GM21723 (cell line): ENCODE measurements at regions not wholly inside any gene's neighbourhood (a gene's known extent, or its start where the extent isn't known, plus 50 kb on each side); places are given as distances from the start of the nearest gene placed in this dataset.

Source experiments
- ATAC-seq: cut with Tn5 transposase; IDR thresholded peaks from one replicate; pipeline ENCODE4 v1.9.1; 2021; ENCODE audit warnings: mild to moderate bottlenecking, moderate library complexity; ENCODE audit not compliant: unreplicated experiment

GRCh38 chr2:167544602-167545001, 656.3 kb downstream of the XIRP2 start:
- no peak for ATAC-seq

GRCh38 chr2:167543721-167544120, 655.4 kb downstream of the XIRP2 start:
- ATAC-seq = no peak

GRCh38 chr2:167537743-167538142, 649.5 kb downstream of the XIRP2 start:
- ATAC-seq = no peak

- no peak for ATAC-seq
These were observed 646.2 kb downstream of the XIRP2 start for GRCh38 chr2:167534443-167534842.

- ATAC-seq = no peak
These were observed 636.5 kb downstream of the XIRP2 start for GRCh38 chr2:167524786-167525185.

GRCh38 chr2:167510071-167510759, 621.9 kb downstream of the XIRP2 start:
- ATAC-seq = no peak

GRCh38 chr2:167509586-167509985, 621.3 kb downstream of the XIRP2 start:
- no peak for ATAC-seq

- ATAC-seq = no peak
These were observed 620.4 kb downstream of the XIRP2 start for GRCh38 chr2:167508709-167509108.

- ATAC-seq = no peak
These were observed 618.1 kb downstream of the XIRP2 start for GRCh38 chr2:167506395-167506794.

- ATAC-seq = no peak
These were observed 616.4 kb downstream of the XIRP2 start for GRCh38 chr2:167504695-167505094.

- no peak for ATAC-seq
These were observed 615.8 kb downstream of the XIRP2 start for GRCh38 chr2:167504061-167504460.

GRCh38 chr2:167501618-167502017, 613.3 kb downstream of the XIRP2 start:
- no peak for ATAC-seq

GRCh38 chr2:167493862-167494261, 605.6 kb downstream of the XIRP2 start:
- ATAC-seq = no peak

GRCh38 chr2:167492486-167492885, 604.2 kb downstream of the XIRP2 start:
- ATAC-seq = no peak

- ATAC-seq = no peak
These were observed 603.5 kb downstream of the XIRP2 start for GRCh38 chr2:167491788-167492187.

- no peak for ATAC-seq
These were observed 602.2 kb downstream of the XIRP2 start for GRCh38 chr2:167490455-167490854.

GRCh38 chr2:167489325-167489724, 601.0 kb downstream of the XIRP2 start:
- ATAC-seq = no peak

- no peak for ATAC-seq
These were observed 599.4 kb downstream of the XIRP2 start for GRCh38 chr2:167487728-167488127.

- no peak for ATAC-seq
These were observed 596.6 kb downstream of the XIRP2 start for GRCh38 chr2:167484875-167485274.

GRCh38 chr2:167480986-167481309, 592.7 kb downstream of the XIRP2 start:
- ATAC-seq = no peak

GRCh38 chr2:167480232-167480985, 592.1 kb downstream of the XIRP2 start:
- no peak for ATAC-seq

GRCh38 chr2:167478196-167478595, 589.9 kb downstream of the XIRP2 start:
- no peak for ATAC-seq

GRCh38 chr2:167475791-167476190, 587.5 kb downstream of the XIRP2 start:
- no peak for ATAC-seq
